Keratinocyte (primary cell): ENCODE measurements at regions not wholly inside any gene's neighbourhood (a gene's known extent, or its start where the extent isn't known, plus 50 kb on each side); places are given as distances from the start of the nearest gene placed in this dataset.
A peak's percentile ranks its signal among the peaks of the same experiment; 100 is the strongest.

Experiments
- DNase-seq: peaks from one replicate; pipeline ENCODE4 v3.0.0-alpha.2; 2011; ENCODE audit warnings: low read depth, missing footprints, low spot score
- FAIRE-seq: peaks from 2 replicates; lab custom pipeline; 2011; peaks lifted over from hg19 to GRCh38; lab: Jason Lieb, UNC
- H2AFZ ChIP-seq: 2 replicates; pipeline ENCODE4 v1.6.0; 2012; ENCODE audit warnings: low read length, control low read depth, inconsistent platforms; ENCODE audit not compliant: control insufficient read depth
- H3K27ac ChIP-seq: 2 replicates; pipeline ENCODE4 v1.5.1; 2011; ENCODE audit warnings: low read length; ENCODE audit not compliant: control insufficient read depth, insufficient read depth
- H3K27me3 ChIP-seq: 3 replicates; pipeline ENCODE4 v1.6.0; 2011; ENCODE audit warnings: low read length; ENCODE audit not compliant: control insufficient read depth, insufficient read depth; ENCODE audit errors: extremely low read depth
- H3K36me3 ChIP-seq, 2 experiments: 2 replicates in 1 of 2; 3 replicates in 1 of 2; pipeline ENCODE4 v1.5.1; 2011; ENCODE audit warnings: low read length in 2 of 2, mild to moderate bottlenecking in 1 of 2; ENCODE audit not compliant: control insufficient read depth in 2 of 2, insufficient read depth in 2 of 2; ENCODE audit errors: extremely low read depth in 1 of 2
- H3K4me1 ChIP-seq: 3 replicates; pipeline ENCODE4 v1.5.1; 2011; ENCODE audit warnings: low read length; ENCODE audit not compliant: control insufficient read depth, insufficient read depth; ENCODE audit errors: extremely low read depth
- H3K4me2 ChIP-seq: 3 replicates; pipeline ENCODE4 v1.6.0; 2011; ENCODE audit warnings: low read depth, low read length; ENCODE audit not compliant: control insufficient read depth, insufficient read depth; ENCODE audit errors: extremely low read depth
- H3K4me3 ChIP-seq, 3 experiments: fragments of 200-600 bp in 1 of 3; sonication (generic) in 1 of 3; 2 replicates in 2 of 3; 3 replicates in 1 of 3; pipeline ENCODE4 v1.5.1; 2011 to 2016; ENCODE audit warnings: low read length in 3 of 3, mild to moderate bottlenecking in 3 of 3, control low read depth in 2 of 3, inconsistent platforms in 1 of 3, low read depth in 1 of 3, mixed read lengths in 1 of 3, mixed run types in 1 of 3, moderate library complexity in 1 of 3; ENCODE audit not compliant: control insufficient read depth in 2 of 3, insufficient read depth in 2 of 3; ENCODE audit errors: extremely low read depth in 1 of 3
- H3K79me2 ChIP-seq: 2 replicates; pipeline ENCODE4 v1.6.0; 2012; ENCODE audit warnings: low read length; ENCODE audit not compliant: control insufficient read depth, insufficient read depth
- H3K9ac ChIP-seq: 3 replicates; pipeline ENCODE4 v1.6.0; 2011; ENCODE audit warnings: low read length; ENCODE audit not compliant: control insufficient read depth, insufficient read depth; ENCODE audit errors: extremely low read depth
- H3K9me1 ChIP-seq: 3 replicates; pipeline ENCODE4 v1.6.0; 2011; ENCODE audit warnings: low read length; ENCODE audit not compliant: control insufficient read depth, insufficient read depth; ENCODE audit errors: extremely low read depth
- H3K9me3 ChIP-seq: 2 replicates; pipeline ENCODE4 v1.5.1; 2012; ENCODE audit warnings: low read depth, low read length; ENCODE audit not compliant: control insufficient read depth
- H4K20me1 ChIP-seq: 3 replicates; pipeline ENCODE4 v1.6.0; 2011; ENCODE audit warnings: low read length; ENCODE audit not compliant: control insufficient read depth, insufficient read depth; ENCODE audit errors: extremely low read depth
- EZH2 ChIP-seq: IDR thresholded peaks from one replicate; pipeline ENCODE4 v1.6.1; 2012; ENCODE audit warnings: inconsistent platforms, mild to moderate bottlenecking, low read length, moderate library complexity
- dilution Hi-C: fragments of 300-500 bp; cut with MboI; formaldehyde crosslinking; loops from one replicate; pipeline ENCODE4 v1.7.0; 2020; ENCODE audit warnings: low sequenced_read_pairs; ENCODE audit not compliant: extremely low pct_ligation_motif_present
- TF ChIP-seq, protein P1 (sequence below), 3 experiments: IDR thresholded peaks in 1 of 3; conservative IDR thresholded peaks in 1 of 3; optimal IDR thresholded peaks in 1 of 3; 2 replicates in 2 of 3; 3 replicates in 1 of 3; pipeline versions ENCODE3 to v1.5.1; 2011; ENCODE audit warnings: low read length in 3 of 3, mild to moderate bottlenecking in 3 of 3, moderate library complexity in 2 of 3, control low read depth in 1 of 3, inconsistent platforms in 1 of 3; ENCODE audit not compliant: insufficient read depth in 2 of 3; ENCODE audit errors: extremely low read depth in 1 of 3

GRCh38 chr13:95498886-95499285 lies 53.6 kb upstream of the CLDN10 start:
- DNase-seq (no peak), FAIRE-seq (no peak)
- Histone ChIP-seq H3K9me1 (no peaks in the 10 kb centered on the region), H3K4me1 (no peaks in the 10 kb centered on the region), H3K79me2 (no peaks in the 10 kb centered on the region), H3K4me3 (no peak overlapping the region), H3K4me2 (no peak overlapping the region), H3K9ac (no peak overlapping the region), H3K27me3 (no peaks in the 10 kb centered on the region), H3K36me3 (no peaks in the 10 kb centered on the region), H3K9me3 (no peaks in the 10 kb centered on the region), H3K27ac (no peak overlapping the region), H2AFZ (no peak overlapping the region), H4K20me1 (no peaks in the 10 kb centered on the region)
- TF ChIP-seq EZH2 = no peak
- TF ChIP-seq, protein P1, sequence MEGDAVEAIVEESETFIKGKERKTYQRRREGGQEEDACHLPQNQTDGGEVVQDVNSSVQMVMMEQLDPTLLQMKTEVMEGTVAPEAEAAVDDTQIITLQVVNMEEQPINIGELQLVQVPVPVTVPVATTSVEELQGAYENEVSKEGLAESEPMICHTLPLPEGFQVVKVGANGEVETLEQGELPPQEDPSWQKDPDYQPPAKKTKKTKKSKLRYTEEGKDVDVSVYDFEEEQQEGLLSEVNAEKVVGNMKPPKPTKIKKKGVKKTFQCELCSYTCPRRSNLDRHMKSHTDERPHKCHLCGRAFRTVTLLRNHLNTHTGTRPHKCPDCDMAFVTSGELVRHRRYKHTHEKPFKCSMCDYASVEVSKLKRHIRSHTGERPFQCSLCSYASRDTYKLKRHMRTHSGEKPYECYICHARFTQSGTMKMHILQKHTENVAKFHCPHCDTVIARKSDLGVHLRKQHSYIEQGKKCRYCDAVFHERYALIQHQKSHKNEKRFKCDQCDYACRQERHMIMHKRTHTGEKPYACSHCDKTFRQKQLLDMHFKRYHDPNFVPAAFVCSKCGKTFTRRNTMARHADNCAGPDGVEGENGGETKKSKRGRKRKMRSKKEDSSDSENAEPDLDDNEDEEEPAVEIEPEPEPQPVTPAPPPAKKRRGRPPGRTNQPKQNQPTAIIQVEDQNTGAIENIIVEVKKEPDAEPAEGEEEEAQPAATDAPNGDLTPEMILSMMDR (optimal IDR thresholded peaks at IDR 0.05 in 1 of 3, IDR thresholded peaks at IDR 0.05 in 1 of 3, conservative IDR thresholded peaks at IDR 0.05 in 1 of 3; ENCODE audit: extremely low read depth in 1 of 3, insufficient read depth in 2 of 3, low read length in 3 of 3) = no peak
- dilution Hi-C loops = no loop called here

DNA sequence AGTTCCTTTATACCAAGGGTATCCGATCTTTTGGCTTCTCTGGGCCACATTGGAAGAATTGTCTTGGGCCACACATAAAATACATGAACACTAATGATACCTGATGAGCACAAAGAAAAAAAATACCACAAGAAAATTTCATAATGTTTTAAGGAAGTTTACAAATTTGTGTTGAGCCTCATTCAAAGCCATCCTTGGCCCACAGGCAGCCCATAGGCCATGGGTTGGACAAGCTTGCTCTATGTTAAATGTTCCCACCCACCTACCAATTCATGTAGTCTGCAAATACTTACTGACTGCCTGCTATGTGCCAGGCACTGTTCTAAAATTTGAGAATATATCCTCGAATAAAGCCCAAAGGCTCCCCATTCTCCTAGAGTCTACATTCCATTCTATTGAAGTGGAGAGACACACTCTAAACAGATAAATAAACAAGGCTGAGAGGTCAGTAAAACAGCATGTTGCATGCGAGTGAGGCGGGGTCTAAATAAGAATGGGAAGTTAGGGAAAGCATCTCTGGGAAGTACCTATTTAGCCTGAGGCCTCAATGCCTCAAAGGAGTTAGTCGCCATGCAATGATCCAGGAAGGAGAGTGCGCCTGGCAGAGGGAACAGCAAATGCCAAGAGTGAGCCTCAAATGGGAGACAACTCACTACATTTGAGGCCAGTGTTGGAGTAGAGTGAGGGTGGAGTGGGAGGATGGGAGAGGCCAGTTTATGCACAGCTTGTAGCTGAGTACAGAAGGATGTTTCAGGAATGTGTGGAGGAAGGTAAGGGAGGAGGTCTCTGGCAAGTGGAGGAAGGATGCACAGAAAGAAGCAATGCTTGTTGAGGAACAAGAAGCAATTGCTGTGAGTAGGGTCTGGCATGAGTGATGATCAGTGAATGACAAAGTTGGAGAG lies 52.5 kb upstream of the CLDN10 start:
- FAIRE-seq = peak; percentile 58
- no peak for DNase-seq
- dilution Hi-C loops = no loop called here

More for the DNA sequence above, 52.5 kb upstream of the CLDN10 start:
- Histone ChIP-seq H3K9me1 (no peaks in the 10 kb centered on the region), H3K9me3 (no peaks in the 10 kb centered on the region), H3K9ac (no peak overlapping the region), H2AFZ (no peak overlapping the region), H3K36me3 (no peaks in the 10 kb centered on the region), H3K79me2 (no peaks in the 10 kb centered on the region), H3K27me3 (no peaks in the 10 kb centered on the region), H3K4me2 (no peak overlapping the region), H3K27ac (no peak overlapping the region), H3K4me1 (no peaks in the 10 kb centered on the region), H3K4me3 (no peak overlapping the region), H4K20me1 (no peaks in the 10 kb centered on the region)
- TF ChIP-seq, protein P1 (optimal IDR thresholded peaks at IDR 0.05 in 1 of 3, IDR thresholded peaks at IDR 0.05 in 1 of 3, conservative IDR thresholded peaks at IDR 0.05 in 1 of 3; ENCODE audit: extremely low read depth in 1 of 3, insufficient read depth in 2 of 3, low read length in 3 of 3) = no peak
- no peak for TF ChIP-seq EZH2
